ENCODE measurements at regions not wholly inside any gene's neighbourhood (a gene's known extent, or its start where the extent isn't known, plus 50 kb on each side); places are given as distances from the start of the nearest gene placed in this dataset.

DNA sequence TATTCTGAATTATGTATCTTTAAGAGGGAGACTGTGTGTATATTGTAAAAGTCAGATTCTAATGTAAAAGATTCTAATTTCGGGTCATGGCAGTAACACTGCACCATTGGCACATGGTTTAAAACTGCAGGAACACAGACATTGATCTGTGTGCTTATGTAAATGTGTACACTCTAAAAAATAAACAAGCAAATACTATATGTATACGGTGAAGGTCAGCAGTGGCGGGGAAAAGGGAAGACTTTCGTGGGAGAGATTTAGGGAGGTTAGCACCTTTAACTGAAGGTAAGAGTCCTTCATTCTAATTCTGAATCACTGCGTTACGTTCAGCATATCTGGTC, 157.8 kb upstream of the FAM20A start:
- TF ChIP-seq CTCF (IDR thresholded peaks at IDR 0.05) (no peak), EP300 (IDR thresholded peaks at IDR 0.05) (no peak)

Measured in stomach (tissue), 4 donors.